AG04450 (cell line): ENCODE measurements at regions not wholly inside any gene's neighbourhood (a gene's known extent, or its start where the extent isn't known, plus 50 kb on each side); places are given as distances from the start of the nearest gene placed in this dataset.

Experiments used
- CTCF ChIA-PET: fragments of 300-600, 350-600 bp; formaldehyde crosslinking; extraction: SDS; loops from one replicate; lab custom pipeline; 2022; ENCODE audit warnings: antibody characterized with exemption, inconsistent platforms; lab: Charles Lee
- POLR2A ChIA-PET: fragments of 350-600 bp; formaldehyde crosslinking; extraction: SDS; loops from one replicate; lab custom pipeline; 2021; ENCODE audit warnings: antibody characterized with exemption, inconsistent platforms; lab: Yijun Ruan, JAX
- DNase-seq: peaks from one replicate; pipeline ENCODE4 v3.0.0-alpha.2; 2011; ENCODE audit warnings: low read depth, low spot score
- H3K27ac ChIP-seq: one replicate; pipeline ENCODE4 v1.5.1; 2012; ENCODE audit warnings: low read depth, low read length, control low read depth
- H3K27me3 ChIP-seq: one replicate; pipeline ENCODE4 v1.6.0; 2012; ENCODE audit warnings: low read length; ENCODE audit not compliant: control insufficient read depth, insufficient read depth
- H3K4me3 ChIP-seq: 2 replicates; pipeline ENCODE4 v1.5.1; 2011; ENCODE audit warnings: mild to moderate bottlenecking, low read depth, low read length, control low read depth
- H3K9me3 ChIP-seq: 2 replicates; pipeline ENCODE4 v1.5.1; 2012; ENCODE audit warnings: low read length; ENCODE audit not compliant: control insufficient read depth, insufficient read depth
- CTCF ChIP-seq: IDR thresholded peaks from 2 replicates; pipeline ENCODE4 v1.5.1; 2011; ENCODE audit warnings: low read depth, low read length, control low read depth, inconsistent platforms

- CTCF ChIA-PET = interaction anchor here (0.6 kb wide), 1 partner anchor 74 kb away, joined by 7 read pairs; no protein-coding TSS in a partner anchor
- H3K9me3 ChIP-seq = no peaks in the 10 kb centered on the region
- TF ChIP-seq CTCF = no peak
- H3K27me3 ChIP-seq = no peaks in the 10 kb centered on the region
- no peak overlapping the region for H3K27ac ChIP-seq
- no peak overlapping the region for H3K4me3 ChIP-seq
- POLR2A ChIA-PET = no interaction called here
- DNase-seq = no peak
These were observed 122.0 kb downstream of the ARL4A start for GRCh38 chr7:12809476-12809875.

GRCh38 chr7:12812111-12812510 is 124.7 kb downstream of the ARL4A start:
- no peaks in the 10 kb centered on the region for H3K9me3 ChIP-seq
- POLR2A ChIA-PET = no interaction called here
- TF ChIP-seq CTCF = no peak

GRCh38 chr7:12814107-12814506 is 126.7 kb downstream of the ARL4A start:
- no peak for DNase-seq
- no peak overlapping the region for H3K4me3 ChIP-seq
- no peak for TF ChIP-seq CTCF
- no peaks in the 10 kb centered on the region for H3K27me3 ChIP-seq
- H3K27ac ChIP-seq = no peak overlapping the region
- ChIA-PET POLR2A (no interaction called here), CTCF (no interaction called here)
- no peaks in the 10 kb centered on the region for H3K9me3 ChIP-seq

More at GRCh38 chr7:12812111-12812510, 124.7 kb downstream of the ARL4A start:
- no peak overlapping the region for H3K4me3 ChIP-seq
- CTCF ChIA-PET = no interaction called here
- H3K27ac ChIP-seq = no peak overlapping the region
- no peak for DNase-seq
- no peaks in the 10 kb centered on the region for H3K27me3 ChIP-seq

DNA sequence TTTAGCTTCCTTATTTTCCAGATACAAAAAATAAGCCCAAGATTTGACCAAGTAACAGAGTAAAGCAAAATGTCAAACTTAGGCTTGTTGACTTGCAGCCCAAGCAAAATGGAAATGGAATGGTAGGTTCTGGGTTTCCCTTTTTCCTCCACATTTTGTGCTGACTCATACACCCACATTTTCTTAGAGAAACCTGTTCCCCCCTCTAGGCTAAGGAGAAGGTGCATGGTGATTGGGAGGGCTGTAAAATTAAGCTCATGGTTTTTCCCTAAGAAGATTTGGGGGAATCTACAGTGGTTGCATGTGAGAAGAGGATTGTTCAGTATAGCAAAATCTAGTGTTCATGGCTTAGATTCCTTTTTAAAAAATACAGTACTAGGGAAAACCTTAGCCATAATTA is 127.4 kb downstream of the ARL4A start:
- H3K9me3 ChIP-seq = no peaks in the 10 kb centered on the region
- CTCF ChIA-PET = interaction anchor here (0.7 kb wide), 1 partner anchor 1646 kb away, joined by 3 read pairs; no protein-coding TSS in a partner anchor
- H3K27me3 ChIP-seq = no peaks in the 10 kb centered on the region
- no peak for TF ChIP-seq CTCF
- POLR2A ChIA-PET = no interaction called here
- no peak for DNase-seq
- H3K27ac ChIP-seq = no peak overlapping the region
- no peak overlapping the region for H3K4me3 ChIP-seq

GRCh38 chr7:12815426-12815825 is 128.0 kb downstream of the ARL4A start:
- H3K9me3 ChIP-seq = no peaks in the 10 kb centered on the region
- H3K27me3 ChIP-seq = no peaks in the 10 kb centered on the region
- ChIA-PET CTCF (no interaction called here), POLR2A (no interaction called here)
- no peak for TF ChIP-seq CTCF
- DNase-seq = no peak
- no peak overlapping the region for H3K27ac ChIP-seq
- no peak overlapping the region for H3K4me3 ChIP-seq
